GM21737 (cell line): ENCODE measurements at regions not wholly inside any gene's neighbourhood (a gene's known extent, or its start where the extent isn't known, plus 50 kb on each side); places are given as distances from the start of the nearest gene placed in this dataset.
"Not testable (repeated sequence)": the region's sequence is repeated elsewhere in the genome, so short reads cannot be mapped to it uniquely, and the experiment has no call there.

Experiments
- ATAC-seq: cut with Tn5 transposase; IDR thresholded peaks from one replicate; pipeline ENCODE4 v1.9.1; 2021; ENCODE audit warnings: mild to moderate bottlenecking, moderate library complexity; ENCODE audit not compliant: unreplicated experiment

DNA sequence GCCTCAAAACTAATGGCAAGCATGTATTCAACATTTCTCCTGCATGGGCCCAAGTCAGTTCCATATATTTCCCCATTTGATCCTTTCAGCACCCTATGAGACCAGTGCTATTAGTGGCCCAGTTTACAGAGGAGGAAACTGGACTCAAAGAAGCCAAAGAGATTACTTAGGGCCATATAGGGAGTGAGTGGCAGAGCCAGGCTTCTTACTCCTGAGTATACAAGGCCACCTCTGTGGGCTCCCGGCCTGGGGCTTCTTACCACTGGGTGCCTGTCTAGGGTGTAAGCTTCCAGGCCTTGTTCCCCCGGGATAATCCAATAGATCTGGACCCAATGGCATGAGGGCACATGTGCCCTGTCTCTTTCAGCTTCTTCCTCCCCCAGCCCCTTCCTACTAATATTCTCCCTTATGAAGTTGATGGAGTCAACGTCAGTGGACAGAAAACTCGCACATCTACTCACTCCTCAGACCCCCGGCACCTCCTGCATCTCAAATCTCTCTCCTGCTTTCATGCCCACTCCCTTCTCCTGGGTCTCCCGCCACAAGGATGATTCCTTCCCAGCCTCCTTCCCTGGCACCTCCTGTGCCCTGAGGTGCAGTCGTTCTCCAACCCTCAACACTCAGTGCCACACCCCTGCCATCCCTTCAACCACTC, 222.6 kb downstream of the ANAPC1 start:
- no peak for ATAC-seq

DNA sequence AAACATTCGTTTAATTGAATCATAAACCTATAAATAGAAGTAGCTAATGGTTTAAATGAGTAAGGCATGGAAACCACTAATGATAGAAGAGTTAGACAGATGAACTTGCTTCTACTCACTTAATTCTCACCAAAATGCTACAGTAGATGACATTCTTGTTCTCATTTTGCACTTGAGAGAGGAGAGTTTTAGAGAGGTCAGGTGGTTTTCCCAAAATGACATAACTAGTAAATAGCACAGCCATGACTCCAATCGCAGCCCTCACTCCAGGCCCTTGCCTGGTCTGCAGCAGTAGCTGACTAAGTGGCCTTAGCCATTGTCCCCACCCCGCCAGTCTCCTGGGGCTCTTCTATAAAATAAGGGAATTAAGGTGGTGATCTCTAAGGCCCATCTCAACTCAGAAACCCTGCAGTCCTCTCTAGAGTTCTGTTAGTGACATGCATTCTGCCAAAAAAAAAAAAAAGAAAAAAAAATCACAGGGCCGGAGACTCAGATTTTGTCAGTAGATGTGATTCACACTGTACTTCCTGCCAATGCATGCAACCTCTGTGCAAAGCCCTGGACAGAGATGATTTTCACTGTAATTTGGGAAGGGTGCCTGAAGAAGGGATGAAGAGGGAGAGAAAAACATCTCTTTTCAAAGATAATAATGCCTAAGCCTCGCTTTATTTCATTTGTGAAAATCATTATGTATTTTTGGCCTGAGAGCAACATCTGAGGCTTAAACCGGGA, 221.8 kb downstream of the ANAPC1 start:
- no peak for ATAC-seq

DNA sequence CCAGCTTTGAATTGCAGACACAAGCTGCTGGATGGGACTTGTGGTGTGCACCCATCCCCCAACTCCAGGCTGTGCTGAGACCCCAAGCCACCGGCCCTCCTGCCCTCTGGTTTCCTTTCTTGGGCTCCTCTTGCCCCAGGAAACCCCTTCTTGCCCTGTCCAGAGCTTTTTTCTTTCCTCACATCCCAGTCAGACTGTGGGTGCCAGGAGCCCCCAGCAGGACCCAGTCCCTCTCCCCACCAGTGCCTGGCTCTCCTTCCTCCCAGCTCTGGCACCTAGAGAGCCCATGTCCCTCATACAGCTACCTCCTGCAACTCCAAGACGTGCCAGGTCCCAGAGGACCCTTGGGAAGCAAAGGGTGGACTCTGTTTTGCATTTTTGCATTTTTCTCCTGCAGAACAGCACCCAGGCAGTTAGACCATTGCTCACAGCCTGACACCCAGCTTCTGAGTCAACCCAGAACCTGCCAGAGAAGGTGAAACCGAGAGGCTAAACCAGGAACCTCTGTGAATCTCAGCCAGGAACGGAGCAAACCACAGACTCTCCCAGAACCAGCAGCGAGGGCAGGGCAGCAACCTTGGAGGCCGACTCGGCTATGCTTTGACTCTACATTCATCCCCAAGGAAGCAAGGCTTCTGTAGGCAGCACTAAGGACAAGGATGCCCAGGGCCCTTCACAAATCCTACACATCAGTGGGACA, 221.1 kb downstream of the ANAPC1 start:
- ATAC-seq, result no peak

DNA sequence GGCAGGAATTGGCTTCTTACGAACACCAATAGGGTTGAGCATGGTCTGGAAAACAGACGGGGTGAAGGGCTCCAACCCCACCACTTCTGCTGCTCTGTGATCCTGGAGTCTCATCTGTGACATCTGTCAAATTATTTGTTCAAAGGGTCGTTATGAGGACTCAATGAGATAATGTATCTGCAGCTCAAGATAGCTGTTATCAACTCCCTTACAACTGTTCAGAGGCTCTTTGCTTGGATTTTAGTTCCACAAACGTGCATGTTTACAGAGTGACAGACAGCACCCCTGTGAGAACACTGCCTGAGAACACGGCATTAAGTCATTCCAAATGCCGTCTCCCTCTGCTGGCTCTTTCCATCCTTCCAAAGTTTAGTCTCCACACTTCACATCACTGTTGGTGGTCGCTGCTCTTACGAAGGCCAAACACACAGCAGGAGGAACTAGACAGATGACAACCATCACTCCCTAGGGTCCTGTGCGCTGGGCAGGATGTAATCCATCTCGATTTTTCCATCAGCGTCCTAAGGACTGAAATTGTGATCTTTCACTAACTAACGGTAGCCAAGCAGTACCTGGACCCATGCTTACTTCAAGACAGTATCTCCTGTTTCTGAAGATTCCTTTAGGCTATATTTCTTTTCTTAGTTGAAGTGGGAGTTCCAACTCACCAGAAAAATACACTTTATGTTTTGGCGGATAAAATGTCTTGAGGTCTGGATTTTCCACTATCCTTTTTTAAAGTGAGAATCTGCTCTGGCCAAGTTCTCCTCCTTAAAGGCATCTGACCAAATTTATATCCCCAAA, 220.3 kb downstream of the ANAPC1 start:
- ATAC-seq, result no peak

DNA sequence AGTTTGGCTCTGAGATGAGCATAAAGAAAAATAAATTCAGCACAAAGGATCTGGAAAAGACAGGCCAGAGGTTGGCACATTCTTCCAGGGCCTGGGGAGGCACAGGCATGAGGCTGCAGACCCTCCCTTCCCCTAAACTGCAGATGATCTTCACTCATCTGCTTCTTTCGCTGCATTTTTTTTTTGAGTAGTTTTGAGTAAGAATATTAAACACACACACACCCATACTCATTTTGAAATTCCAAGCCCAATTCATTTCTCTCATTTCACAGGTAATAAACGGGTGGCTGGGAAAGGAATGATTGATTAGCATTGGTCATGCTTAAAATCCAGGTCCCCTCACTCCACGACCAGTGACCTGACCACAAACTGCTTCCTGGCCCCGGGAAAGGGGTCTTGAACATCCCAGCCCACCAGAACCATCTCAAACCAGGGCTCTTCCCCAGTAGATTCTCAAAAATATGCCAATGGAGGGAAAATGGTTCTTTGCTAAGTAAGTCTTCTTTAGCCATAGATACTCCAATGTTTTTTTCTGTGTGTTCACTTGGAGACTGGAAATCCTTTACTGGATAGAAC, 219.6 kb downstream of the ANAPC1 start:
- ATAC-seq, result no peak

DNA sequence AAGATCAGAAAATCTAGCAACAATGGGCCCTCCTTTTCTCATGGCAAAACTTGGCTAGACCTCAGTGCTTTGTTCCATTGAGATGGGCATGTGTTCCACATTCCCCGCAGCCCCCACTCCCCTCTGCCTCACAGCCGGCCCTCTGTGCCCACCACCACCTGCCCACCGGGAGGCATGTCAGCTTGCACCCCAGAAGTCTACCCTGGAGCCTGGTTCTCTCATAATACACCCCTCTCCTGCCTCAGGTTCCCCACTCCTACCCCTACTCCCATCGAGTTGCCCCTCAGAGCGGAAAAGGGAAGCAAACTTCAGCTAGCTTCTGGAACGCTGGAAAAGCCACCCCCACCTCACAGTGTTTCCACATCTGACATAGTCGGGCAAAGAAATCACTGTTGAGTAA, 219.0 kb downstream of the ANAPC1 start:
- no peak for ATAC-seq

DNA sequence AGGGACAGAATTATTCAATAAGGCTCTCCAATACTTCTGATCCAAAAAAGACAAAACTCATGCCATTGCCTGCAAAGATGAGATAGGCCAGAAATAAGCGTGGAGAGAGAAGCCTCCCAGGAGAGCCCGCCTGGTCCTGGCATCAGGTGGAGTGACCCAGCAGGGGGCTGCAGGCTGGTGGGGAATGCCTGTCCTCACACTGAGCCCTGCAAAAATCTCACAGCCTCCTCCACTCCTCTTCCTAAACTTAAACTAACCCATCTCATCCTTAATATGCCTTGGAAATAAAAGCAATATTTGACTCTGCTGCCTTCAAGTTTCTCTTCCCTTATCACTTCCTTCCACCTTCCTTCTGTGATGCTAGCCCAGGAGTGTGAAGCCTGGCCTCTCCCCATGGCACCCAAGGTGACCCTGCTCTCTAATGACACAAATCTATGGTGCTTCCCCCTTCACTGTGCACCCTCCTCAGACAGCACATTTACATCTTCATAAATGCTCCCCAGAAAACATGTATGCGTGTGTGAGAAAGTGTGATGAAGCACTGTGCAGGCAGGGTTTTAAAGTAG, 218.4 kb downstream of the ANAPC1 start:
- ATAC-seq, result no peak

DNA sequence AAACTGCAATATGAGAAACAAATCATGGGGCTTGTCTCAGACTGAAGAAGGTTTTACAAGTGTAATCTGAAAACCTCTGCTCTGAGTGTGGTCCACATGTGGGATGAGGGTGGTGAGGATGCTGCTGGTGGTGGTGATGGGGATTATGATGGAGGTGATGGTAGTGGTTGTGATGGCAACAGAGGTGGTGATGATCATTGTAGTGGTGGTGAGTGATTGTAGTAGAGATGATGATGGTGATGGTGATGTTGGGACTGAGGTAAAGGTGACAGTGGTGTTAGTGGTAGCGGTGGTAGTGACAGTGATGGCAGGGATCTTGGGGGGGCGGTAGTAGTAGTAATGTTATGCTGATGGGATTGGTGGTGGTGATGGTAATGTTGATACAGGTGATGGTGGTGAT, 217.8 kb downstream of the ANAPC1 start:
- no peak for ATAC-seq

DNA sequence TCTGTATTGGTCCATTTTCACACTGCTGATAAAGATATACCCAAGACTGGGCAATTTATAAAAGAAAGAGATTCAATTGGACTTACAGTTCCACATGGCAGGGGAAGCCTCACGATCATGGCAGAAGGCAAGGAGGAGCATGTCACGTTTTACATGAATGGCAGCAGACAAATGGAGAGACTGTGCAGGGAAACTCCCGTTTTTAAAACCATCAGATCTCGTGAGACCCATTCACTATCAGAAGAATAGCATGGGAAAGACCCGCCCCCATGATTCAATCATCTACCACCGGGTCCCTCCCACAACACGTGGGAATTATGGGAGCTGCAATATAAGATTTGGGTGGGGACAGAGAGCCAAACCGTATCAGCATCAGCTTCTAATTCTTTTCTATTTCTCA, 217.0 kb downstream of the ANAPC1 start:
- ATAC-seq, result no peak

DNA sequence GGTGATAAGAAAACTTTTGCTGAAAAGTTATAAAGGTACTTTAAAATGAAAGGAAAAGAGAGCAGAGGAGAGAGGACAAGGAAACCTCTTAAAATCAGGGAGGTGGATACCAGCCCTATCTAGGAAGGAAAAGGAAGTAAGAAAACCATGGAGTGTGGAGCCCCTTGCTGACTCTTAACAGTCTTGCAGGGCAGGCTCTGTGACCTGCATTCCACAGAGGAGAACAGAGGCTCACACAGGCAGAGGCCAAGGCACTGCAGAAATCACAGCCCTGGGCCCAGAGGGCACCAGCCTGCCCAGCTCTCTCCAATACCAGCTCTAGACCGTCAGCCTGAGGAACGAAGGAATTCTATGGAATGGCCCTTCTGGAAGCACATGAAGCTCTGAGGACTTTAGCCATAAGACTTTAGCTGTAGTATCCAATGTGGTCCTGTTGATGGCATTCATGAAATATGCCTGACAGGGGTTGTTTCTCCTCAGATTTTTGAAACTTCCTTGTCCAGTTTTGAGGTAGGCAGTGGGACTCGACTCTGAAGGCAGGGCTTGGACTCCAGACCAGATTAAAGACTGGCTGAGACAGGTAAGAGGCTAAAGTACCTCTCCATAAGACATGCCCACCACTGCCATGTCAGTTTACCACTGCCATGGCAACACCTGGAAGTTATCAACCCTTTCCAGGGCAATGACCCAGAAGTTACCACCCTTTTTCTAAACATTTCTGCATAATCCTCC, 216.3 kb downstream of the ANAPC1 start:
- ATAC-seq, result no peak

DNA sequence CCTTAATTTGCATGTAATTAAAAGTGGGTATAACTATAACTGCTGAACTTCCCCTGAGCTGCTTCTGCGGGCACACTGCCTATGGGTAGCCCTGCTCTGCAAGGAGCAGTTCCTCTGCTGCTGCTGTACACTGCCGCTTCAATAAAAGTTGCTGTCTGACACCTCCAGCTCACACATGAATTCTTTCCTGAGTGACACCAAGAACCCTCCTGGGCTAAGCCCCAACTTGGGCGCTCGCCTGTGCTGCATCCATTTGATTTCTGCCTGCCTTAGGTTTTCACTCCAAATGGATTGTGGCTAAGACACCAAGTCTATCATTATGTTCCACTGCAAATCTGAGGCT, 215.7 kb downstream of the ANAPC1 start:
- ATAC-seq, result no peak

DNA sequence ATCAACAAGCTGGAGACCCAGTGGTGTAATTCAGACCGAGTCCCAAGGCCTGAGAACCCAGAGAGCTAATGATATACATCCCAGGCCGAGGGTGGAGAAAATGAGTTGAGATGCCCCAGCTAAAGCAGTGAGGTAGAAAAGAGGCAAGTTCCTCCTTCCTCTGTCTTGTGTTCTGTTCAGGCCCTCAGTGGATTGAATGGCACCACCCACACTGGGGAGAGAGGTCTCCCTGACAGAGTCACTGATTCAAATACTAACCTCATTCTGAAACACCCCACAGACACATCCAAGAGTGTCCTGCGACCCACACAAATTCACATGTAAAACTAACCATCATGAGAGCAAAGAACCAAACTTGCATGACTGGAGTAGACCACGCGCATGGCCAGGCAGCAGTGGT, 215.3 kb downstream of the ANAPC1 start:
- ATAC-seq, result no peak

DNA sequence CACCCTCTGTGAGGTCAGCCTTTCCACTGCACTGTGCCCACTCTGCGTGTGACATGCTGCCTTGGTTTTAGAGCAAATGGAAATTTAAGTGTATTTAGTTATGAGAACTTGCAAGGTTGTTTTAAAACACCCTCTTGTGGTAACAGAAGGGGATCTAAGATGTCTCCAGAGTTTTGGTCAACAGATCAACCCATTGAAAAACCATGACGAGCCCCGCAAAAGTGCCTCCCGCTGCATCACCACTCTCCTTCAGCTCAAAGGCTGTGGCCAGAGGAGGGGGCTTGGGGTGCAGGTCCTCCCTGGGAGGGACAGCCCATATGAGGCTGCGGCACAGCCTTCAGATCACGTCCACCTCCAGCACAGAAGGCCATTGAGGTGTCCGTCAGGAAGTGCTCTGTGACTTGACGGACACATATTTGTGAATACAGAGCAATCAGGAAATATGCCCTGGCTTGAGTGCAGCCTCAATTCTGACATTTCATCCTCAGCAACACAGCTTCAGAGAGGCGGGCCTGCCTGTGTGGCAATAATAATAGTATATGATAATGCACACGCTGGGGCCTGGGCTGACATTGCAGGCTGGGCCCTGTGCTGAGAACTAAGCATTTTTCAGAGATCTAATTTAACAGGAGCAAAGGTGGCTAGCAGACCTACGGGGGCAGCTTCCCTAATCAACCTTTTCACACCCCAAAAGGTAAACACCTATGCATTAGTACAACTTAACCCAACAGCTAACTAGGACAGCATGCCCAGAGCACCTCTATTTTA, 213.9 kb downstream of the ANAPC1 start:
- ATAC-seq, result no peak

DNA sequence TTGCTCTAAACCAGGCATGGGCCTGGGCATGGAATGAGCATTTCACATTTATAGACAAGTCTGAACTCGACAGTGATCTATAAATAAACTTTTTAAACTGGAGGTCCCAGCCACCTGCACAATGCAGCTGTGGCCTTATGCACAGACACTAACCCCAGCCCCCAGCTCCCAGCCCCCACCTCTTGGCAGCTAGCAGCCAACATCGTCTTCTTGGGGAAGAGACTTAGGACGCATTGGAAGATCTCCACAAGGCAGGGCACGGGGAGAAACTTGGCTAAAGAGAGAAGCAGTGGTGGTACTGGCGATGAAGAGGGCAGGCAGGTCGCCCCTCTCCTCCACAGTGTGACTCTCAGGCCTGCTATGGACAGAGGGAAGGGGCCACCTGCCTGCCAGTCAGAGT, 213.2 kb downstream of the ANAPC1 start:
- no peak for ATAC-seq

DNA sequence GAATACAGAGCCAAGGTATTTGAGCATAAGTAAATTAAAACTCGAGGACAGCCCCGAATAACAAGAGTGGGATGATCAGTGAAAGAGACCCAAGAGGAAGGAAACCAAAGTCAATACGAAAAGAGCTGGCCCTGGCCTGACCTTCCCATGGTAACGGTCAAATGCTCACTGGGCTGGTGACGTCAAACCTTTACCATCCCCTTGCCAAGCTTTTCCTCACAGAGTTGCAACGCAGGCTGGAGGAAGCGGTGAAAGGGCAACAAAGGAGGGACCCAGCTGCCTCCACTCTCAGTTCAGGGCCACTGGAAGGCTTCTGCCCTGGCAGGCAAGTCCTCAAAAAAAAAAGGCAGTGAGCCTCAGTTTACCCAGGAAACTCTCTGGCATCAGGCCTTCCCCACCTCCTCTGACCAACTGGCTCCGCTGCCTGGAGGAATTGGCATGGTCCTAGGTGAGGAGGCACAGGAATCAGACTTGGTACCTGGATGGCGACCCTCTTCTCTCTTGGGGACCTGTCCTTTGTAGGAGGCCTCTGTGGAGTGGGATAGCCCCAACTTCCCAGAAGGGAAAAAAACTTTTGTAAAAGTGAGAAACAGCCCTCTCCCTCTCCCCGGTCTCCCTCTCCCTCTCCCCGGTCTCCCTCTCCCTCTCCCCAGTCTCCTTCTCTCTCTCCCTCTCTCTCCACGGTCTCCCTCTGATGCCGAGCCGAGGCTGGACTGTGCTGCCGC, 212.4 kb downstream of the ANAPC1 start:
- no peak for ATAC-seq

DNA sequence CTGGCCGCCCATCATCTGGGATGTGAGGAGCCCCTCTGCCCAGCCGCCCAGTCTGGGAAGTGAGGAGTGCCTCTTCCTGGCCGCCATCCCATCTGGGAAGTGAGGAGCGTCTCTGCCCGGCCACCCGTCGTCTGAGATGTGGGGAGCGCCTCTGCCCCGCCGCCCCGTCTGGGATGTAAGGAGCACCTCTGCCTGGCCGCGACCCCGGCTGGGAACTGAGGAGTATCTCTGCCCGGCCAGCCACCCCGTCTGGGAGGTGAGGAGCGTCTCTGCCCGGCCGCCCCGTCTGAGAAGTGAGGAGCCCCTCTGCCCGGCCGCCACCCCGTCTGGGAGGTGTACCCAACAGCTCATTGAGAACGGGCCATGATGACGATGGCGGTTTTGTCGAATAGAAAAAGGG, 211.4 kb downstream of the ANAPC1 start:
- ATAC-seq, result not testable (repeated sequence)

DNA sequence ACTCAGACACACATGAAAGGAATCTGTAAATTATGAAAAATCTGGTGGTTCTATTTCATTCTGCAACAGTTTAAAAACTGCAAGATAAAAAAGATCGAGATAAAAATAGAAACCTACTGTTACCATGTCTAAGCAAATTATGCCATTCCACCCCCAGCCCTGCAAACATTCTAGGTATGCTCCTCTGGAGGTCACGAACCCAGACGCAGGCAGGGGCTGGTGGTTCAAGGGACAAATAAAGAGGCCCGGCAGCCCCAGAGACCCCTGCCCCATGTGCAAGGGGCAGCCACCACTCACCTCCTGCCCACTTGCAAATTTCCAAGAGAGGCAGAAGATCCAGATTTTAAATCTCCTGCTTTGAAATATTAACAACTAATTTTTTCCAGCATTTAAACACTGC, 210.5 kb downstream of the ANAPC1 start:
- ATAC-seq, result no peak

DNA sequence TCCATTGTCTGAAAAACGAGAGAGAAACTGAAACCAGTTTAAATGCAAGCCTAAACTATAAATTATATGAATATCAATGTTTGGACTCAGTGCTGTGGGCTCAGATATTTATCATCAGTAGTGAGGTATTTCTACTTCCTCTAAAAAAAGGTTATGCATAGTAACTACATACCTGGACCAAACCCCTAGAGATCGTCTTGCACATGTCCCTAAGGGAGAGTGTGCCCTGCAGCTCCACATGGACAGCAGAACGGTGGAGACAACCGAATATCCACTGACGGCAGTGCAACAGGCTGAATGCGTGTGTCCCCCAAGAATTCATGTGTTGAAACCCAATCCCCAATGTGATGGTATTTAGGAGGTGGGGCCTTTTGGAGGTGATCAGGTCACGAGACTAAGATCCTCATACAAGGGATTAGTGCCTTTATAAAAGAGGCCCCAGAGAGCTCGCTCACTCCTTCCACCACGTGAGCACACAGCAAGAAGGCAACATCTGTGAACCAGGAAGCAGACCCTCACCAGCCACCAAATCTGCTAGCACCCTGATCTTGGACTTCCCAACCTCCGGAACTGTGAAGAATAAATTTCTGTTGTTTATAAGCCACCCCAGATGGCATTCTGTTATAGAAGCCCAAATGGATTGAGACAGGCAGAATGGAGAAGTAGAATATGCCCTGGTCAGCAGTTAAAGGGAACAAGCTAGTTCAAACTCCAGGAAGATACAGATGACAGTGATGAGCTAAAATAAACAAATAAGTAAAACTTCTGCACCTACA, 208.4 kb downstream of the ANAPC1 start:
- ATAC-seq, result no peak
